ENCODE measurements at regions not wholly inside any gene's neighbourhood (a gene's known extent, or its start where the extent isn't known, plus 50 kb on each side); places are given as distances from the start of the nearest gene placed in this dataset.

- no peak for DNase-seq (ENCODE audit: low read depth)
Observed at GRCh38 chr7:125641884-125642283, 712.3 kb upstream of the POT1 start.

GRCh38 chr7:125636320-125636962, 706.8 kb upstream of the POT1 start:
- no peak overlapping the region for H3K4me3 ChIP-seq (ENCODE audit: low read depth, low read length)
- DNase-seq (ENCODE audit: low read depth), result no peak

More at GRCh38 chr7:125641884-125642283, 712.3 kb upstream of the POT1 start:
- H3K4me3 ChIP-seq (ENCODE audit: low read depth, low read length), result no peak overlapping the region

- no peak for DNase-seq (ENCODE audit: low read depth)
- H3K4me3 ChIP-seq (ENCODE audit: low read depth, low read length), result no peak overlapping the region
Observed at GRCh38 chr7:125618516-125618915, 688.9 kb upstream of the POT1 start.

- H3K4me3 ChIP-seq (ENCODE audit: low read depth, low read length), result no peak overlapping the region
- no peak for DNase-seq (ENCODE audit: low read depth)
Observed at GRCh38 chr7:125611582-125611981, 682.0 kb upstream of the POT1 start.

GRCh38 chr7:125606671-125607070, 677.0 kb upstream of the POT1 start:
- no peak for DNase-seq (ENCODE audit: low read depth)
- no peak overlapping the region for H3K4me3 ChIP-seq (ENCODE audit: low read depth, low read length)

- no peak overlapping the region for H3K4me3 ChIP-seq (ENCODE audit: low read depth, low read length)
- DNase-seq (ENCODE audit: low read depth), result no peak
Observed at GRCh38 chr7:125605241-125605640, 675.6 kb upstream of the POT1 start.

GRCh38 chr7:125602441-125602840, 672.8 kb upstream of the POT1 start:
- H3K4me3 ChIP-seq (ENCODE audit: low read depth, low read length), result no peak overlapping the region
- no peak for DNase-seq (ENCODE audit: low read depth)

- no peak for DNase-seq (ENCODE audit: low read depth)
- H3K4me3 ChIP-seq (ENCODE audit: low read depth, low read length), result no peak overlapping the region
Observed at GRCh38 chr7:125599387-125599786, 669.8 kb upstream of the POT1 start.

GRCh38 chr7:125592331-125592730, 662.7 kb upstream of the POT1 start:
- H3K4me3 ChIP-seq (ENCODE audit: low read depth, low read length), result no peak overlapping the region
- no peak for DNase-seq (ENCODE audit: low read depth)

- no peak for DNase-seq (ENCODE audit: low read depth)
- no peak overlapping the region for H3K4me3 ChIP-seq (ENCODE audit: low read depth, low read length)
Observed at GRCh38 chr7:125573126-125573525, 643.5 kb upstream of the POT1 start.

GRCh38 chr7:125572414-125572813, 642.8 kb upstream of the POT1 start:
- H3K4me3 ChIP-seq (ENCODE audit: low read depth, low read length), result no peak overlapping the region
- DNase-seq (ENCODE audit: low read depth), result no peak

- no peak overlapping the region for H3K4me3 ChIP-seq (ENCODE audit: low read depth, low read length)
- no peak for DNase-seq (ENCODE audit: low read depth)
Observed at GRCh38 chr7:125568799-125569198, 639.2 kb upstream of the POT1 start.

GRCh38 chr7:125567686-125568085, 638.1 kb upstream of the POT1 start:
- no peak for DNase-seq (ENCODE audit: low read depth)
- no peak overlapping the region for H3K4me3 ChIP-seq (ENCODE audit: low read depth, low read length)

- H3K4me3 ChIP-seq (ENCODE audit: low read depth, low read length), result no peak overlapping the region
- no peak for DNase-seq (ENCODE audit: low read depth)
Observed at GRCh38 chr7:125563964-125564529, 634.4 kb upstream of the POT1 start.

- no peak overlapping the region for H3K4me3 ChIP-seq (ENCODE audit: low read depth, low read length)
- no peak for DNase-seq (ENCODE audit: low read depth)
Observed at GRCh38 chr7:125563557-125563956, 633.9 kb upstream of the POT1 start.

- DNase-seq (ENCODE audit: low read depth), result no peak
- no peak overlapping the region for H3K4me3 ChIP-seq (ENCODE audit: low read depth, low read length)
Observed at GRCh38 chr7:125561006-125561405, 631.4 kb upstream of the POT1 start.

GRCh38 chr7:125559921-125560320, 630.3 kb upstream of the POT1 start:
- DNase-seq (ENCODE audit: low read depth), result no peak
- H3K4me3 ChIP-seq (ENCODE audit: low read depth, low read length), result no peak overlapping the region

- no peak for DNase-seq (ENCODE audit: low read depth)
- no peak overlapping the region for H3K4me3 ChIP-seq (ENCODE audit: low read depth, low read length)
Observed at GRCh38 chr7:125555916-125556315, 626.3 kb upstream of the POT1 start.

GRCh38 chr7:125551008-125551407, 621.4 kb upstream of the POT1 start:
- H3K4me3 ChIP-seq (ENCODE audit: low read depth, low read length), result no peak overlapping the region
- no peak for DNase-seq (ENCODE audit: low read depth)

- H3K4me3 ChIP-seq (ENCODE audit: low read depth, low read length), result no peak overlapping the region
- DNase-seq (ENCODE audit: low read depth), result no peak
Observed at GRCh38 chr7:125547505-125547904, 617.9 kb upstream of the POT1 start.

GRCh38 chr7:125530553-125530952, 600.9 kb upstream of the POT1 start:
- no peak overlapping the region for H3K4me3 ChIP-seq (ENCODE audit: low read depth, low read length)
- no peak for DNase-seq (ENCODE audit: low read depth)

GRCh38 chr7:125529249-125529648, 599.6 kb upstream of the POT1 start:
- no peak overlapping the region for H3K4me3 ChIP-seq (ENCODE audit: low read depth, low read length)
- no peak for DNase-seq (ENCODE audit: low read depth)

Data from skeletal muscle cell (primary cell).